HCT116 (cell line): ENCODE measurements at regions not wholly inside any gene's neighbourhood (a gene's known extent, or its start where the extent isn't known, plus 50 kb on each side); places are given as distances from the start of the nearest gene placed in this dataset.

ENCODE experiments used
- ATAC-seq: fragments of 200-7000 bp; cut with Tn5 transposase; 2 replicates; pipeline ENCODE4 v1.9.1; 2020; ENCODE audit warnings: mild to moderate bottlenecking, moderate library complexity
- BruUV-seq: library from RNA; stranded (reverse); fragments of 400-500 nt; replicated peaks from 2 replicates; lab custom pipeline; 2021; lab: Mats Ljungman, UMichigan
- CTCF ChIA-PET: fragments of 300-600 bp; sonication (Branson Sonifier 250); formaldehyde crosslinking; loops from one replicate; lab custom pipeline; 2021; ENCODE audit warnings: antibody characterized with exemption; lab: Charles Lee
- POLR2A ChIA-PET: fragments of 300-600, 350-600 bp; sonication (Branson Sonifier 250); formaldehyde crosslinking; loops from one replicate; lab custom pipeline; 2021; ENCODE audit warnings: antibody characterized with exemption; lab: Charles Lee
- RAD21 ChIA-PET, 2 experiments: fragments of 300-600 bp; sonication (Branson Sonifier 250); formaldehyde crosslinking; loops; one replicate each; lab custom pipeline; 2023; ENCODE audit warnings: low total read pairs in 2 of 2; ENCODE audit not compliant: uncharacterized antibody in 2 of 2, unreplicated experiment in 2 of 2, low non-redundant PET in 1 of 2; lab: Charles Lee
- DNase-seq: peaks from one replicate; pipeline ENCODE4 v3.0.0-alpha.2; 2010; ENCODE audit warnings: low read depth, low spot score
- H2AFZ ChIP-seq: fragments of 200-600 bp; shearing (Covaris generic), sonication (generic); 2 replicates; pipeline ENCODE4 v1.6.1; 2017; ENCODE audit warnings: low read depth, mixed run types, mixed read lengths, antibody characterized with exemption, low read length; ENCODE audit not compliant: poor library complexity, severe bottlenecking
- H3K27ac ChIP-seq: 2 replicates; pipeline ENCODE4 v1.5.1; 2012; ENCODE audit warnings: low read depth, low read length
- H3K27me3 ChIP-seq: fragments of 200-600 bp; sonication (generic); 2 replicates; pipeline ENCODE4 v1.6.1; 2016; ENCODE audit warnings: mixed run types, low read length, mixed read lengths; ENCODE audit not compliant: insufficient read depth
- H3K36me3 ChIP-seq, 2 experiments: fragments of 200-500 bp in 1 of 2; fragments of 200-600 bp in 1 of 2; sonication (Bioruptor generic) in 1 of 2; sonication (generic) in 1 of 2; 2 replicates each; pipeline versions ENCODE4 v1.5.1 to v1.6.1; 2014 to 2016; ENCODE audit warnings: low read length in 2 of 2, inconsistent platforms in 1 of 2, mixed read lengths in 1 of 2, mixed run types in 1 of 2; ENCODE audit not compliant: insufficient read depth in 2 of 2, control insufficient read depth in 1 of 2
- H3K4me1 ChIP-seq, 2 experiments: fragments of 200-600 bp in 1 of 2; sonication (generic) in 1 of 2; 2 replicates each; pipeline versions ENCODE4 v1.5.1 to v1.6.1; 2012 to 2017; ENCODE audit warnings: low read length in 2 of 2, inconsistent platforms in 1 of 2, mild to moderate bottlenecking in 1 of 2, mixed read lengths in 1 of 2, mixed run types in 1 of 2, moderate library complexity in 1 of 2; ENCODE audit not compliant: insufficient read depth in 2 of 2, control insufficient read depth in 1 of 2
- H3K4me2 ChIP-seq: fragments of 200-600 bp; sonication (generic); 2 replicates; pipeline ENCODE4 v1.6.1; 2017; ENCODE audit warnings: mixed run types, low read length, mixed read lengths
- H3K4me3 ChIP-seq, 2 experiments: fragments of 200-600 bp in 1 of 2; sonication (generic) in 1 of 2; replicated peaks in 1 of 2; 2 replicates each; pipeline ENCODE4 v1.5.1; 2011 to 2016; ENCODE audit warnings: low read length in 2 of 2, control low read depth in 1 of 2, low read depth in 1 of 2, mild to moderate bottlenecking in 1 of 2, mixed read lengths in 1 of 2, mixed run types in 1 of 2
- H3K79me2 ChIP-seq: fragments of 200-600 bp; sonication (generic); 2 replicates; pipeline ENCODE4 v1.6.1; 2017; ENCODE audit warnings: mild to moderate bottlenecking, mixed run types, low read length, moderate library complexity, mixed read lengths; ENCODE audit not compliant: insufficient read depth
- H3K9ac ChIP-seq: fragments of 200-600 bp; sonication (generic); 2 replicates; pipeline ENCODE4 v1.6.1; 2016; ENCODE audit warnings: low read length, mixed read lengths
- H3K9me2 ChIP-seq: fragments of 200-600 bp; sonication (generic), shearing (Covaris generic); 2 replicates; pipeline ENCODE4 v1.6.1; 2017; ENCODE audit warnings: mixed run types, mild to moderate bottlenecking, moderate library complexity; ENCODE audit not compliant: insufficient read depth
- H3K9me3 ChIP-seq, 2 experiments: fragments of 200-500 bp in 1 of 2; fragments of 200-600 bp in 1 of 2; sonication (Bioruptor generic) in 1 of 2; sonication (generic) in 1 of 2; 2 replicates each; pipeline ENCODE4 v1.6.1; 2014 to 2017; ENCODE audit warnings: low read length in 2 of 2, mixed read lengths in 2 of 2, inconsistent platforms in 1 of 2, low read depth in 1 of 2, mild to moderate bottlenecking in 1 of 2, mixed run types in 1 of 2, moderate library complexity in 1 of 2; ENCODE audit not compliant: control insufficient read depth in 1 of 2, insufficient read depth in 1 of 2
- H4K20me1 ChIP-seq: fragments of 200-600 bp; sonication (generic), shearing (Covaris generic); 2 replicates; pipeline ENCODE4 v1.6.1; 2017; ENCODE audit warnings: mixed run types, mild to moderate bottlenecking, moderate library complexity; ENCODE audit not compliant: insufficient read depth
- CEBPB ChIP-seq: IDR thresholded peaks from 2 replicates; pipeline ENCODE4 v1.6.1; 2012; ENCODE audit warnings: low read depth
- CTCF ChIP-seq, 3 experiments: fragments of 200-600 bp in 1 of 3; sonication (generic) in 1 of 3; IDR thresholded peaks in 2 of 3; conservative IDR thresholded peaks in 1 of 3; 2 replicates each; pipeline ENCODE4 v1.5.1; 2012 to 2017; ENCODE audit warnings: low read depth in 2 of 3, low read length in 2 of 3, antibody characterized with exemption in 1 of 3, borderline replicate concordance in 1 of 3, control low read depth in 1 of 3, mild to moderate bottlenecking in 1 of 3, mixed read lengths in 1 of 3, mixed run types in 1 of 3, moderate library complexity in 1 of 3; ENCODE audit not compliant: insufficient read depth in 1 of 3
- EGR1 ChIP-seq: IDR thresholded peaks from 2 replicates; pipeline ENCODE4 v1.6.1; 2012; ENCODE audit warnings: low read depth
- ELF1 ChIP-seq: IDR thresholded peaks from 2 replicates; pipeline ENCODE4 v1.6.1; 2012; ENCODE audit warnings: low read depth, borderline replicate concordance
- EZH2 ChIP-seq: fragments of 200-600 bp; sonication (generic); IDR thresholded peaks from 2 replicates; pipeline ENCODE4 v1.6.1; 2017; ENCODE audit warnings: antibody characterized with exemption, mixed run types
- EZH2phosphoT487 ChIP-seq: fragments of 200-600 bp; IDR thresholded peaks from 2 replicates; pipeline ENCODE4 v1.6.1; 2018; ENCODE audit warnings: antibody characterized with exemption, borderline replicate concordance
- FOSL1 ChIP-seq: IDR thresholded peaks from 2 replicates; pipeline ENCODE4 v1.6.1; 2012; ENCODE audit warnings: low read depth
- JUND ChIP-seq: IDR thresholded peaks from 2 replicates; pipeline ENCODE4 v1.6.1; 2012
- POLR2AphosphoS5 ChIP-seq: IDR thresholded peaks from 2 replicates; pipeline ENCODE4 v1.6.1; 2011; ENCODE audit warnings: mild to moderate bottlenecking, low read depth, low read length, moderate library complexity
- RAD21 ChIP-seq: IDR thresholded peaks from 2 replicates; pipeline ENCODE4 v1.6.1; 2012; ENCODE audit warnings: low read depth, mild to moderate bottlenecking
- SP1 ChIP-seq: IDR thresholded peaks from 2 replicates; pipeline ENCODE4 v1.6.1; 2012; ENCODE audit warnings: low read depth
- TCF7L2 ChIP-seq: IDR thresholded peaks from 2 replicates; pipeline ENCODE4 v1.7.0; 2011; ENCODE audit warnings: borderline replicate concordance, inconsistent platforms; ENCODE audit not compliant: insufficient read depth, insufficient read length; ENCODE audit errors: extremely low read depth
- ZBTB33 ChIP-seq: IDR thresholded peaks from 2 replicates; pipeline ENCODE4 v1.6.1; 2011; ENCODE audit warnings: mild to moderate bottlenecking, low read length, moderate library complexity; ENCODE audit not compliant: insufficient replicate concordance; ENCODE audit errors: extremely low read depth
- intact Hi-C: fragments of 100-400 bp; cut with micrococcal nuclease; formaldehyde crosslinking; loops from 2 replicates; pipeline ENCODE4 v1.10.0; 2022

DNA sequence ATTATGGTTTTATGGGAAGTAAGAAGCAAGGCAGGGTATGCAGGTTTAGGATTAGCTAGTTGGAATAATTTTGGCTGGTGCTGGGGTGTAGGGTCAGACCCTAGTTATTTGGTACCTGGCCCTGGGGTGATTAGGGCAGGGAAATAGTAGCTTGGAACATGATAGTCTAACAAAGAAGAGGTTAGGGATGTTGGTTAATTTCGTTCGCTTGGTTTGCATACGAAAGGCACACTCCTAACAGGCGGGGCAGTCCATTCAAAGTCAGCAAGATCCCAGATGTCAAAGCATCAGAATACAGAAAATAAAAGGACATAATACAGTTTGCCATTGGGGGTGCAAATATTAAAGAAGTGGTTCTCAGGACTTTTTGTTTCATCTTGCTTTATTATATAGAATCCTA is 55.7 kb upstream of the ITPRID1 start:
- Histone ChIP-seq H3K4me2 (no peak overlapping the region), H3K27me3 (peaks cover 28% of the 10 kb centered on the region; the same call in 1 of the 2 replicates), H3K9me2 (no peaks in the 10 kb centered on the region), H3K36me3 (no peaks in the 10 kb centered on the region), H3K79me2 (no peaks in the 10 kb centered on the region), H3K9ac (no peak overlapping the region), H4K20me1 (no peaks in the 10 kb centered on the region), H3K4me3 (no peak overlapping the region), H3K4me1 (no peaks in the 10 kb centered on the region), H3K9me3 (no peaks in the 10 kb centered on the region), H3K27ac (no peak overlapping the region), H2AFZ (no peak overlapping the region)
- ChIA-PET CTCF (no interaction called here), RAD21 (no interaction called here), POLR2A (no interaction called here)
- intact Hi-C loops, result no loop called here
- ATAC-seq (no peak), DNase-seq (no peak)
- TF ChIP-seq EZH2phosphoT487, result no peak
- TF ChIP-seq SP1, result no peak
- no peak for TF ChIP-seq TCF7L2
- no peak for TF ChIP-seq CTCF (IDR thresholded peaks at IDR 0.05 in 2 of 3, conservative IDR thresholded peaks at IDR 0.05 in 1 of 3; ENCODE audit: borderline replicate concordance in 1 of 3, insufficient read depth in 1 of 3, low read depth in 2 of 3, low read length in 2 of 3)
- no peak for TF ChIP-seq EZH2
- no peak for TF ChIP-seq CEBPB
- no peak for TF ChIP-seq POLR2AphosphoS5
- TF ChIP-seq FOSL1, result no peak
- no peak for TF ChIP-seq RAD21
- TF ChIP-seq ZBTB33, result no peak
- TF ChIP-seq JUND, result no peak
- TF ChIP-seq ELF1, result no peak
- TF ChIP-seq EGR1, result no peak
- TF ChIP-seq, all 23 proteins: peak for 0
- BruUV-seq, result no TSS peak
